H1 (cell line): ENCODE measurements at regions not wholly inside any gene's neighbourhood (a gene's known extent, or its start where the extent isn't known, plus 50 kb on each side); places are given as distances from the start of the nearest gene placed in this dataset.

ENCODE experiments used
- CBX5 ChIP-seq: fragments of 300-800, 300-1000 bp; sonication (generic); IDR thresholded peaks from 2 replicates; pipeline ENCODE4 v1.7.1; 2016; ENCODE audit warnings: antibody characterized with exemption, low read length, low read depth
- CBX8 ChIP-seq: fragments of 300-800, 300-1000 bp; sonication (generic); IDR thresholded peaks from 2 replicates; pipeline ENCODE4 v1.7.1; 2016; ENCODE audit warnings: low read depth, low read length, borderline replicate concordance
- GABPA ChIP-seq: IDR thresholded peaks from 2 replicates; pipeline ENCODE4 v1.6.1; 2011; ENCODE audit warnings: mild to moderate bottlenecking, low read length, moderate library complexity, borderline replicate concordance; ENCODE audit not compliant: insufficient read depth
- POLR2A ChIP-seq, 2 experiments: IDR thresholded peaks; 1 replicate in 1 of 2; 2 replicates in 1 of 2; pipeline ENCODE4 v1.6.1; 2011; ENCODE audit warnings: low read depth in 2 of 2, low read length in 2 of 2, mild to moderate bottlenecking in 2 of 2; ENCODE audit errors: control extremely low read depth in 1 of 2
- RAD21 ChIP-seq, 2 experiments: IDR thresholded peaks in 1 of 2; conservative IDR thresholded peaks in 1 of 2; 2 replicates each; pipeline ENCODE4 v1.6.1; 2011; ENCODE audit warnings: low read depth in 2 of 2, low read length in 2 of 2, improper control_type of control experiment in 1 of 2, inconsistent platforms in 1 of 2, mild to moderate bottlenecking in 1 of 2, moderate library complexity in 1 of 2
- TF ChIP-seq, protein P1 (sequence below), 3 experiments: IDR thresholded peaks; 1 replicate in 2 of 3; 2 replicates in 1 of 3; pipeline versions ENCODE4 v1.5.1 to v1.6.1; 2011; ENCODE audit warnings: low read length in 3 of 3, mild to moderate bottlenecking in 3 of 3, inconsistent platforms in 2 of 3, low read depth in 1 of 3, moderate library complexity in 1 of 3; ENCODE audit not compliant: insufficient read depth in 1 of 3; ENCODE audit errors: control extremely low read depth in 1 of 3
- TF ChIP-seq, protein P2 (sequence below): IDR thresholded peaks from 2 replicates; pipeline ENCODE4 v1.6.1; 2012; ENCODE audit warnings: inconsistent platforms

DNA sequence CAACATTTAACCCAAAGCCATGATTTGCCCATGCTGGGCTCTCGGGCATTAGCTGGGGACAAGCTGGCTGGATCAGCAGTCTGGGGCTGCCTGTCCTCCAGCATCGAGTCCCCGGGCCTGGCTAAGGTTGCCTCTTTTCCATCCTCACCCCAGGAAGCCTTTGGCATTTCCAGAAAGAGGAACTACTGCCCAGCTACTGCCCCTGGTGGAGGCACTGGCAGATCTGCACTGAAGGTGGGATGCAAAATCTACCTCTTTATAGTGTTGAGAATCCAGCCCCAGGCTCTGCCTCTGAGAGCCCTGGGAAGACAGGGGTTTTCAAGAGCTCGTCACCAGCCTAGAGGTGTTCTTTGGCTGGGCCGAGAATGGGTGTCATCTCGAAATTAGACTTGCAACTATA is 635.9 kb downstream of the MATN1 start:
- TF ChIP-seq, protein P1, sequence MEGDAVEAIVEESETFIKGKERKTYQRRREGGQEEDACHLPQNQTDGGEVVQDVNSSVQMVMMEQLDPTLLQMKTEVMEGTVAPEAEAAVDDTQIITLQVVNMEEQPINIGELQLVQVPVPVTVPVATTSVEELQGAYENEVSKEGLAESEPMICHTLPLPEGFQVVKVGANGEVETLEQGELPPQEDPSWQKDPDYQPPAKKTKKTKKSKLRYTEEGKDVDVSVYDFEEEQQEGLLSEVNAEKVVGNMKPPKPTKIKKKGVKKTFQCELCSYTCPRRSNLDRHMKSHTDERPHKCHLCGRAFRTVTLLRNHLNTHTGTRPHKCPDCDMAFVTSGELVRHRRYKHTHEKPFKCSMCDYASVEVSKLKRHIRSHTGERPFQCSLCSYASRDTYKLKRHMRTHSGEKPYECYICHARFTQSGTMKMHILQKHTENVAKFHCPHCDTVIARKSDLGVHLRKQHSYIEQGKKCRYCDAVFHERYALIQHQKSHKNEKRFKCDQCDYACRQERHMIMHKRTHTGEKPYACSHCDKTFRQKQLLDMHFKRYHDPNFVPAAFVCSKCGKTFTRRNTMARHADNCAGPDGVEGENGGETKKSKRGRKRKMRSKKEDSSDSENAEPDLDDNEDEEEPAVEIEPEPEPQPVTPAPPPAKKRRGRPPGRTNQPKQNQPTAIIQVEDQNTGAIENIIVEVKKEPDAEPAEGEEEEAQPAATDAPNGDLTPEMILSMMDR (IDR thresholded peaks at IDR 0.05; ENCODE audit: control extremely low read depth in 1 of 3, insufficient read depth in 1 of 3, low read depth in 1 of 3, low read length in 3 of 3) = peak; percentile 56 to 66 (median 58)
- no peak for TF ChIP-seq POLR2A (IDR thresholded peaks at IDR 0.05; ENCODE audit: control extremely low read depth in 1 of 2, low read depth in 2 of 2, low read length in 2 of 2)
- peak; percentile 50 to 65; a peak in 3 of 4 replicates for TF ChIP-seq RAD21 (IDR thresholded peaks at IDR 0.05 in 1 of 2, conservative IDR thresholded peaks at IDR 0.05 in 1 of 2; ENCODE audit: low read depth in 2 of 2, low read length in 2 of 2)
- no peak for TF ChIP-seq CBX8
- TF ChIP-seq, protein P2, sequence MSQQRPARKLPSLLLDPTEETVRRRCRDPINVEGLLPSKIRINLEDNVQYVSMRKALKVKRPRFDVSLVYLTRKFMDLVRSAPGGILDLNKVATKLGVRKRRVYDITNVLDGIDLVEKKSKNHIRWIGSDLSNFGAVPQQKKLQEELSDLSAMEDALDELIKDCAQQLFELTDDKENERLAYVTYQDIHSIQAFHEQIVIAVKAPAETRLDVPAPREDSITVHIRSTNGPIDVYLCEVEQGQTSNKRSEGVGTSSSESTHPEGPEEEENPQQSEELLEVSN = no peak
- no peak for TF ChIP-seq CBX5
- TF ChIP-seq GABPA = no peak
